NCI-H446 (cell line): ENCODE measurements at regions not wholly inside any gene's neighbourhood (a gene's known extent, or its start where the extent isn't known, plus 50 kb on each side); places are given as distances from the start of the nearest gene placed in this dataset.
"Not testable (repeated sequence)": the region's sequence is repeated elsewhere in the genome, so short reads cannot be mapped to it uniquely, and the experiment has no call there.

ENCODE experiments used
- DNase-seq, 2 experiments: peaks; one replicate each; lab custom pipeline; 2025; lab: John Stamatoyannopoulos, UW

DNA sequence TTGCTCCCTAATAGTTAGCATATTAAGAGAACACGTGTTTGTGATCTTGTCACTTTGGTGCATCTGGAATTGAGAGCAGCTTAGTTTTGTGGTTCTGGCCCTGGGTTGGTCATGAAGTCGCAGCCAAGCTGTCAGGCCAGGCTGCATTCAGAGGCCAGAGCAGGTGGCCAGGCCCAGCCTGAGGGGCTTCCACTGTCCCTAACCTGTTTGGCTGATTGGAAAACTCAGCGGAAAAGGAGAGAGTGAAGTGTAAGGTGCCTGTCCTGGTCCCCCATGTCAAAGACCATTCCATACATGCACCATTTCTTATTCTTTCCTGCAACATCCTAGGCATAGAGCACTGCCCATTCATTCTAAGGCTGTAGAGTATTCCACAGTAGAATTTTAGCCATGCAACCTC, 111.5 kb upstream of the IGLL5 start:
- DNase-seq, result no peak

- no peak for DNase-seq
These were observed 108.4 kb upstream of the IGLL5 start for GRCh38 chr22:22779213-22779612.

- DNase-seq, result no peak
These were observed 104.0 kb upstream of the IGLL5 start for GRCh38 chr22:22783575-22783974.

GRCh38 chr22:22784249-22785039, 103.2 kb upstream of the IGLL5 start:
- DNase-seq, result no peak

GRCh38 chr22:22785316-22786065, 102.1 kb upstream of the IGLL5 start:
- no peak for DNase-seq

GRCh38 chr22:22786301-22787115, 101.1 kb upstream of the IGLL5 start:
- DNase-seq, result no peak

- no peak for DNase-seq
These were observed 100.5 kb upstream of the IGLL5 start for GRCh38 chr22:22787151-22787550.

DNA sequence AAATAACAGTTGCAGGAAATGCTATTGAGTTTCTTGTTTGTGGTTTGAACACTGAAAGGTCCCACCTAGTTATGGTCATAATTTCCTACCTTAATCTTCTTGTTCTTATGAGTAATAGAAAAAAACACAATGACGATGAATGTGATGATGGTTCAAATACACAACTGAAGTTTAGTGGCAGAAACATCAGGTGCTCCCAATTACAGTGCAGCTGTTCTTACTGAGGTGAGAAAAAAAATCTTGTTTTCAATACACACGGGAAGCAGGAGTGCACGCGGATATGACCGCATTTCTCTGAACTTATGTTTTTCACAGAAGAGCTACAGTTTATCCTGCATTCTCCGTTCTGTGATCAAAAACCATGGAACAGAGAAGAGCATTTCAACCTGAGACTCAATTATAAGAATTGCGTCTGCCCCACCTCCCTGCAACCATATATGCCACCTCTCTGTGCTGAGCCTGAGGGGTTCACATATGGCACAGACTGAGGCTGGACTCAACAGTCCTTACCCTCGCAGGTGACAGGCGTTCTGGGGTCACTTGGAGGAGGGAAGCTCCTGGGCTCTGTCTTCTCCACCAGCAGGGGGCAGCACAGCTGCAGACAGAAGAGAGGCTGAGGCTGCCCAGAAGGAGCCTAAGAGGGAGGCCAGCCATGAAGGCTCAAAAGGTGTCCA, 99.7 kb upstream of the IGLL5 start:
- peak in 1 of 2 experiments; percentile 59 for DNase-seq

DNA sequence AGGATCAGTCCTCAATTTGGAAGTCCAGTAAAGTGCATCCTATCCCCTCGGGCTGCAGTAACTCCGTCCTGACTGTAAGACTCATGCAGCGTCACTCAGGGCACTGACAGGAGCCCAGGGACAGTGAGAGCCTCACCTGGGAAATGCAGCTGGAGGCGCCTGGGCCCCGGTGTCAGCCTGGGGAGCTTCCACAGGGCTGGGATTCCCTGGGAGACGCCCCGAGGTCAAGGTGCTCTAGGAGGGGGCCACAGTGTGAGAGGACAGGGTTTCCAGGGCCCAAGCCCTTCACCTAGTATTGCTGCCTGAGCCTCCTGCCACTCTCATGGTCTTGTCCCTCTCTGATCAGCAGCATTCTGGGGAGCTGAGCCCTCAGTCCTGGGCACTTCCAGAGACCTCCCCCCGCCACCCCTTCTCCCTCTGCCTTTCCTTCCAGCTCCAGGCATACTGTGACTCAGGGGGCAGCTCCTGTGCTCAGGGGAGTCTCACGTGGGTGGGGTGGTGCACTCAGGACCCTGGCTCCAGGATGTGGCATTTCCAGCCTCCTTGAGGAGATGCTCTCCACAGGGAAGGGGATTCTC, 99.1 kb upstream of the IGLL5 start:
- DNase-seq, result no peak

DNA sequence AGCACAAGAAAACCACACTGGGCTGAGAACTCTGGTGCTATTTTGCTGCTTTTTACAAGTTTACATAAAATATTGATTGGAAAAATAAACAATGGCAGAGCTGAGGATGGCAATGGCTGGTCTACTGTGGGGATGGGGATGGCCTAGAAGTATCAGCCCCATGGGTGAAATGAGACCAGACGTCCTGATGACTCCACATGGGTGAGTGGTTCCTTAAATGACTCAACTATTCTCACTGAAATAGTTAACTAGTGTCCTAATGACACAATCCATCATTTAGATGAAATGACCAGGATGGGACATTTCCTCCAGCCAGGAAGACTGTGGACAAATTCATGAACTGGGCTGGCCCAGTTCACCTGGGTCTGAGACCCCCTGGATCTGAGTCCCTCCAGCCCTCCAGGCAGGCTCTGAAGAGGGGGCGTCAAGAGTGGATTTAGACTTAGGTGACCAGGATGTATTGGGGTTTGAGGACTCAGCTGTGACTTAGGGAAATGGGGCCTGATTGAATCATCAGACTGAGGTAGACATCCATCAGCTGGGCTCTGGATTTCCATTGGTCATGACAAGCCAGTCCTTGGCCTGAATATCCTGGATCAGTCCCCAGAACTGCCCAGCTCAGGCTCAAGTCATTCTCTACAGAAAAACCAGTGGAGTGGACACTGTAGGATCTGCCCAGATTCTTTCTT, 98.2 kb upstream of the IGLL5 start:
- no peak for DNase-seq

DNA sequence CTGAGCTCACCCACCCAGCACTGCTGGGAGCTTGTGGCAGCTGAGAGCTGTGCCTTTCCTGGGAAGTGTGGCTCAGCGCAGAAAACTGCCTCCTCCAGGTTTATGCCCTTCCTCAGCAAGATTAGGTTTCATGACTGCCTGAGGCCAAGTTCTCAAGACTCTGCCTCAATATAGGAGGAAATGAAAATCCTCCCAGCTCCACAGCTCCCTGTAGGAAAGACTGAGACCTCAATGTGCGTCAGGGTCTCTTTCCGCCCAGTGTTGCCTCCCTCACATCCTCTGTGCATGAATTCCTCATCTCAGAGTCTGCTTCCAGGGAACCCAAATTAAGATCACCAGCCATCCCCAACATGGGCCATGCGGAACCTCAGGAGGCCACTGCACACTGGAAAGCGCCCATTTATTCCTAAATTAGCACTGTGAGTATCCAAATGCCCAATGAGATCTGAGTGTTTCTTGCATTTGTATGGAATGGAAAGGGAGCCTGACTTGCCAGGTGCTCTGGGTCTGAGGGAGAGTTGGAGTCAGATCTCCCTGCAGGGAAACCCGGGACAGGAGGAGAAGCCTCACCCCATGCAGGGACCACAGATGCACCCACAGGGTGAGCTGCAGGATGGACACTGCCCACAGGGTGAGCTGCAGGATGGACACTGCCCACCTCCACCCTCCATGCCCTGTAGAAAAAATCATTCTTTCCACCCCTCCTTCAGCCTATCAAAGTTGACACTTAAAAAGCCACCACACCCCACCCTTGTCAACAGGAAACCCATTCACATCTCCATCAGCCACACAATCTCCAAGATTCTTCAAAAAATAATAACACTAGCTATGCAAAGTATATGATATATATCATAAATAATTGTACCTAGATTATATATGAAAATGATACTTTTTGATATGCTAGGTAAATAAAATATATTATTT, 97.4 kb upstream of the IGLL5 start:
- DNase-seq, result no peak

DNA sequence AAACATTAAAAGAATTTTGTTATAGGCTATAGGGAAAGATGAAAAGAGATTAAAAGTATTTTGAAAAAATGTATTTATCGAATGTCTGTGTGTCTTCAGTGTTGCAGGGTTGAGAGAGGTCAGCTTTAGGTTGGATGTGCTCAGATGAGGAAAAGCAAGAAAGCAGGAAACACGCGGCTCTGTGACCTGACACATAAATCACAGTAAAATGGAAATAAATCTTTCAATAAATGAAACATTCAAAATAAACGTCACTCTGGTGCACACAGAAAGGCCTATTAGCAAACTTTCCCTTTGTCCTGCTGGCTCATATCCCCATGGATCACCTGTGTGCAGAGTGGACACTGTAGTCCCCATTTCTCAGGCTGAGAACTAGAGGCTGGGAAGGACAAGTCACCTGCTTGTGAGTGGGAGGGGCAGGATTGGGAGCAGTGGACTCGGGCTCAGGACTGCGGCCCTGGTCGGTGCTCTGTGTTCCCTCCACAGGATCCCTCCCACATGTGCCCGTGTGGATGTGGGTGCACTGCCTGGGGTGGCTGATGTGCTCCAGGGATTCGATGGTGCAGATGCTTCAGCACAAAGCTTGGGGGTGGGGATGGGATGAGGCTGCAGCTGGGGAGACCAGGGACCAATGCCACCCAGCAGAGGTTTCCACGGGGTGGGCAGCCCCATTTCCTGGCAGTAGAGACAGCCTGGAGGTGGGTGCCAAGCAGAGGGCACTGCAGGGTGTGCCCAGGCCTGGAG, 96.0 kb upstream of the IGLL5 start:
- DNase-seq, result no peak

DNA sequence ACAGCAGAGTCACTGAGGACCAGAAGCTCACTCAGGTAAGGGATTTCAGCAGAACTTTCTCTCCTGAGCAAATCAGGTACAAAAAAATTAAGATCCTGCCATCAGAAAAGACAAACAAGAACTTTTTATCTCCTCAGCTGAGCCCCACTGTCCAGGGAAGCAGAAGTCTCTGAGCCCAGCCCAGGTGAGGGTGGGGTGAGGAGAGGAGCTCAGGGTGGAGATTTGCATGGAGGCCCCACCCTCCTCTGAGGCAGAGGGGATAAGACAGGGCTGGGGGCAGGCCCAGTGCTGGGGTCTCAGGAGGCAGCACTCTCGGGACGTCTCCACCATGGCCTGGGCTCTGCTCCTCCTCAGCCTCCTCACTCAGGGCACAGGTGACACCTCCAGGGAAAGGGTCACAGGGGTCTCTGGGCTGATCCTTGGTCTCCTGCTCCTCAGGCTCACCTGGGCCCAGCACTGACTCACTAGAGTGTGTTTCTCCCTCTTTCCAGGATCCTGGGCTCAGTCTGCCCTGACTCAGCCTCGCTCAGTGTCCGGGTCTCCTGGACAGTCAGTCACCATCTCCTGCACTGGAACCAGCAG, 95.3 kb upstream of the IGLL5 start:
- not testable (repeated sequence) for DNase-seq

- not testable (repeated sequence) for DNase-seq
These were observed 92.0 kb upstream of the IGLL5 start for GRCh38 chr22:22795639-22796038.

DNA sequence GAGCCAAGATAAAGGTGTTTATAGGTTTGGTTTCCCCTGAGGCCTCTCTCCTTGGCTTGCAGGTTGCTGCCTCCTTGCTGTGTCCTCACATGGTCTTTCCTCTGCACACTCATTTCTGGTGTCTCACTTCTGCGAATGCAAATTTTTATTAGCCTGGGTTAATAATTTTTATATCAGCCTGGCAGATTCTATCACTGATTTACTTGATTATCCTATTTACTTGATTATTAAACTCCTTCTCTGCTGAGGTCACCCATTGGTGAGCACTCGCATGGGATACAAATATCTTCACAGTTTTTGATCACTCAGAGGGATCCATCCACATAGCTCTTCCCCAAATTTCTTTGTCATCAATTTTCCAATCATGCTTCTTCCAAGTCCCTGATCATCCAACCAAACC, 90.9 kb upstream of the IGLL5 start:
- DNase-seq, result no peak

- DNase-seq, result no peak
These were observed 89.4 kb upstream of the IGLL5 start for GRCh38 chr22:22798232-22798616.

GRCh38 chr22:22798716-22799115, 88.9 kb upstream of the IGLL5 start:
- DNase-seq, result no peak

DNA sequence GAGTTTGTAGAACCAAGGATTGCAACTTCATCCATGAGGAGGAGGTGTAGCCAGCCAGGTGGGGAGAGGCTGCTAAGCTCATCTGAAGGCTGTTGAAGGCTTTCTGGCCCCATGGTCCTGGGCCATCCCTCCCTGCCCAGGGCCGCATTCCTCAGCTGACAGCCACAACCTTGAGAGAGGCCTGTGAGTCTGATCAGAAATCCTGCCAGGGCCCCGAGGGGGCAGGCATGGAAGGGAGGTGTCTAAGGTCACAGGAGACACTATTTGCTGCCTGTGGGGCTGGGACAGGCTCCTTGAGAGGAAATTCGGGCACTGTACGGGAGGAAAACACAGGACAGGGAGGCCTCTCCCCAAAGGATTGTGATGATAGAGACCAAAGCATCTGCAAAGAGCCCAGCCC, 88.1 kb upstream of the IGLL5 start:
- DNase-seq, result no peak

DNA sequence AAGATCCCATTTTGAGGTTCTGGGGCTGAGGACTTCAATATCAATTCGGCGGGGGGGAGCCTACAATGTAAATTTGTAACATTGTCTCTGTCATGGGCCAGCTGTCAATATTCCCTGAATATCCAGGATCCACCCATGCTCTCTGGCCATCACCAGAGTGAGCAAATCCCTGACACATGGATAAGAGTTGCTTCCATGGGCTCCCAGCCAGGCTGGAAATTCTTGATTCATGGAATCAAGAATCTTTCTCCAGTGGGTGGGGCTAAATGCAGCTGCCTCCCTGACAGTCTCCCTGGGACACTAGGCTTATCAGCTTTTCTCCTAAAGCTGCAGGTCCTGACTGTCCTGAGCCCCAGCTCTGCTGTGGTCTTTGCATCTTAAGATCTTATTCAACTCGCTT, 86.9 kb upstream of the IGLL5 start:
- DNase-seq, result no peak
